ENCODE measurements at regions not wholly inside any gene's neighbourhood (a gene's known extent, or its start where the extent isn't known, plus 50 kb on each side); places are given as distances from the start of the nearest gene placed in this dataset.

- Mint-ChIP-seq H3K4me3 (no peak overlapping the region), H3K4me1 (no peaks in the 10 kb centered on the region), H3K36me3 (ENCODE audit: low read depth) (no peaks in the 10 kb centered on the region), H3K9me3 (no peaks in the 10 kb centered on the region), H3K27me3 (ENCODE audit: low read depth, poor library complexity) (peaks cover 7% of the 10 kb centered on the region), H3K27ac (no peak overlapping the region)
- DNase-seq, result no peak
- TF ChIP-seq CTCF (IDR thresholded peaks at IDR 0.05), result no peak
These were observed 563.5 kb upstream of the B3GALT2 start for GRCh38 chr1:193749868-193750267.

GRCh38 chr1:193747579-193747978 is 561.2 kb upstream of the B3GALT2 start:
- no peak for TF ChIP-seq CTCF (IDR thresholded peaks at IDR 0.05)
- Mint-ChIP-seq H3K27me3 (ENCODE audit: low read depth, poor library complexity) (peaks cover 7% of the 10 kb centered on the region), H3K4me1 (no peaks in the 10 kb centered on the region), H3K36me3 (ENCODE audit: low read depth) (no peaks in the 10 kb centered on the region), H3K27ac (no peak overlapping the region), H3K9me3 (no peaks in the 10 kb centered on the region), H3K4me3 (no peak overlapping the region)
- no peak for DNase-seq

GRCh38 chr1:193741228-193741627 is 554.8 kb upstream of the B3GALT2 start:
- no peaks in the 10 kb centered on the region for H3K36me3 Mint-ChIP-seq (ENCODE audit: low read depth)
- H3K4me1 Mint-ChIP-seq, result no peaks in the 10 kb centered on the region
- no peak overlapping the region for H3K4me3 Mint-ChIP-seq
- no peaks in the 10 kb centered on the region for H3K9me3 Mint-ChIP-seq
- no peak overlapping the region for H3K27ac Mint-ChIP-seq
- no peak for TF ChIP-seq CTCF (IDR thresholded peaks at IDR 0.05)
- peaks cover 3% of the 10 kb centered on the region for H3K27me3 Mint-ChIP-seq (ENCODE audit: low read depth, poor library complexity)
- no peak for DNase-seq

- no peak for TF ChIP-seq CTCF (IDR thresholded peaks at IDR 0.05)
- Mint-ChIP-seq H3K27ac (no peak overlapping the region), H3K4me3 (no peak overlapping the region), H3K4me1 (no peaks in the 10 kb centered on the region), H3K27me3 (ENCODE audit: low read depth, poor library complexity) (peaks cover under 1% of the 10 kb centered on the region), H3K36me3 (ENCODE audit: low read depth) (no peaks in the 10 kb centered on the region), H3K9me3 (no peaks in the 10 kb centered on the region)
- no peak for DNase-seq
These were observed 554.3 kb upstream of the B3GALT2 start for GRCh38 chr1:193740762-193741161.

- Mint-ChIP-seq H3K4me1 (no peaks in the 10 kb centered on the region), H3K9me3 (peaks cover 3% of the 10 kb centered on the region), H3K27ac (no peak overlapping the region), H3K36me3 (ENCODE audit: low read depth) (no peaks in the 10 kb centered on the region), H3K4me3 (no peak overlapping the region), H3K27me3 (ENCODE audit: low read depth, poor library complexity) (no peaks in the 10 kb centered on the region)
- TF ChIP-seq CTCF (IDR thresholded peaks at IDR 0.05), result no peak
- DNase-seq, result no peak
These were observed 550.1 kb upstream of the B3GALT2 start for GRCh38 chr1:193736507-193736906.

- no peak overlapping the region for H3K4me3 Mint-ChIP-seq
- no peak overlapping the region for H3K27ac Mint-ChIP-seq
- H3K9me3 Mint-ChIP-seq, result peaks cover 3% of the 10 kb centered on the region
- no peak for TF ChIP-seq CTCF (IDR thresholded peaks at IDR 0.05)
- no peaks in the 10 kb centered on the region for H3K4me1 Mint-ChIP-seq
- H3K36me3 Mint-ChIP-seq (ENCODE audit: low read depth), result no peaks in the 10 kb centered on the region
- no peak for DNase-seq
- H3K27me3 Mint-ChIP-seq (ENCODE audit: low read depth, poor library complexity), result no peaks in the 10 kb centered on the region
These were observed 547.3 kb upstream of the B3GALT2 start for GRCh38 chr1:193733674-193734073.
